ENCODE measurements at regions not wholly inside any gene's neighbourhood (a gene's known extent, or its start where the extent isn't known, plus 50 kb on each side); places are given as distances from the start of the nearest gene placed in this dataset.

DNA sequence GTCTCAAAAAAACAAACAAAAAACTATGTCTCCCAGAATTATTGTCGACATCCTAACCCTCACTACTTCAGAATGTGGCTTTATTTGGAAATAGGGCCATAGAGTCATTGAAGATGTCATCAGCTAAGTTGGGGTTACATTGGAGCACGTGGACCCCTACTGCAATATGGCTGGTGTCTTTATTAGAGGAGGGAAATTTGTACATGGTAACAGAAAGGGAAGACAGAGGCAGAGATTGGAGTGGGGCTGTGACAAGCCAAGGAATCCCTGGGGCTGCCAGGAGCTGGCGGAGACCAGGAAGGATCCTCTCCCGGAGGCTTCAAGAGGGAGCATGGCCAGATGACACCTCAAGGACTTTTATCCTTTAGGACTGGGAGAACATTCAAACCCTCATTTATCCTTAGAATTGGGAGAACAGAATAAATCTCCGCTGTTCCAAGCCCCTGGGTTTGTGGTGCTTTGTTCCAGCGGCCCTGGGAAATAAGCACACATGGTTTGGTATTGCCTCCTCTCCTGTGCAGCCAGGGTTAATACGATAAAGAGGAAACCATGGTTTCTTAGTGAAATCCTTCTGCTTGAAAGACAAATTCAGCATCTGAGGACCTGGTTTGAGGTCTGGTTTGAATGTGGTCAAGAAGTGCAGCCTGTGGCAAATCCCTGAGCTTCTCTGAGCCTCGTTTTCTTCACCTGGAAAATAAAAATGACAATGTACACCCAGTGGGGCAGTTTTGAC, 184.7 kb downstream of the MYCN start:
- Histone ChIP-seq H3K36me3 (ENCODE audit: control insufficient read depth in 4 of 4, insufficient read depth in 4 of 4, low read length in 3 of 4) (no peaks in the 10 kb centered on the region), H3K4me1 (ENCODE audit: control extremely low read depth in 1 of 4, control insufficient read depth in 4 of 4, insufficient read depth in 4 of 4, low read length in 3 of 4) (no peaks in the 10 kb centered on the region), H3K4me3 (ENCODE audit: control insufficient read depth in 1 of 7, extremely low read depth in 1 of 7, insufficient read depth in 4 of 7, low read depth in 2 of 7, low read length in 6 of 7) (no peak overlapping the region), H3K9me3 (ENCODE audit: control extremely low read depth in 1 of 5, control insufficient read depth in 4 of 5, insufficient read depth in 2 of 5, low read depth in 1 of 5, low read length in 4 of 5) (peaks cover 0 to 4% (median 2%) of the 10 kb centered on the region in 5 experiments), H3K27ac (ENCODE audit: insufficient read depth in 1 of 2, low read depth in 1 of 2, low read length in 2 of 2, poor library complexity in 1 of 2, severe bottlenecking in 2 of 2) (no peak overlapping the region), H3K27me3 (replicated peaks in 2 of 5; ENCODE audit: control insufficient read depth in 4 of 5, insufficient read depth in 5 of 5, low read length in 4 of 5) (peaks cover 0 to 2% (median 0%) of the 10 kb centered on the region in 5 experiments)
- 90% methylated on average over 6 of the region's 8 CpGs for WGBS (ENCODE audit: insufficient coverage)
- ChIA-PET POLR2A (no interaction called here), CTCF (no interaction called here)
- DNase-seq, result no peak

DNA sequence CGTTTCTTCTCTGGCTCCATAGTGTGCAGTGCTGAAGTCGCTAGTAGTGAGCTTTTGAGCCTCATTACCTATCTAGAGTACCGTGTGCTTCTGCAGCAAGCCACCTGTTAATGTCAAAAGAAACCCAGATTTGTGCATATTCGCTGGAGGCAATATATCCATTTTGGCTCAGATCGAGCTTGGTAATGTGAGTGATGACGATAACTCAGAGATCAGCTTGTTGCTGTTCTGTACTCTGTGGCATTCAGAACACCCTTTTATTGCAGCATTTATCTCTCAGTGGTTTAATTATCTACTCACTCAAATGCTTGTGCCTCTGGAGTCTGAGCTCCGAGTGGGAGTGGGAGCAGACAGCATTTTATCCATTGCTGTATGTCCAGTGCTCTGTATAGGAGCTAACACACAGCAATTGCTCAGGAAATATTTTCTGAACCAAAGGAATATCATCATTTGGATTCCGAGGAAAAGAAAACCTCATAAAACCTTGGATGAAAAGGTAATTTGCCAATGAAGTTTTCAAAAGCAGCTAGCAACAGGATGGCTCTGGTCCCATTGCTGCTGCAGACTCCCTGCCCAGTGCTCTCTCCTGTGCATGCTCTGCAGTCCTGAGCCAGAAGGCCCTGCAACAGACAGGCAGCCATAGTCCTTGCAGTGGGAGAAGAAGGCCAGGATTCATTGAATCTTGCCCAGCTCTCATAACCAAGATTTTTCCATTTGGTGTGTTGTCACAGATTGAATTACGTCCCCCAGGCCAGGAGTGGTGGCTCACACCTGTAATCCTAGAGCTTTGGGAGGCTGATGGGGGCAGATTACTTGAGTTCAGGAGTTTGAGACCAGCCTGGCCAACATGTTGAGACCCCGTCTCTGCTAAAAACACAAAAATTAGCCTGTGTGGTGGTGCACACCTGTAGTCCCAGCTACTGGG, 183.8 kb downstream of the MYCN start:
- H3K9me3 ChIP-seq (ENCODE audit: control extremely low read depth in 1 of 5, control insufficient read depth in 4 of 5, insufficient read depth in 2 of 5, low read depth in 1 of 5, low read length in 4 of 5), result peaks cover 0 to 4% (median 2%) of the 10 kb centered on the region in 5 experiments
- 98% methylated on average over 10 of the region's 10 CpGs for WGBS (ENCODE audit: insufficient coverage)
- H3K36me3 ChIP-seq (ENCODE audit: control insufficient read depth in 4 of 4, insufficient read depth in 4 of 4, low read length in 3 of 4), result no peaks in the 10 kb centered on the region
- H3K27me3 ChIP-seq (replicated peaks in 2 of 5; ENCODE audit: control insufficient read depth in 4 of 5, insufficient read depth in 5 of 5, low read length in 4 of 5), result peaks cover 0 to 2% (median 0%) of the 10 kb centered on the region in 5 experiments
- no peak overlapping the region for H3K27ac ChIP-seq (ENCODE audit: insufficient read depth in 1 of 2, low read depth in 1 of 2, low read length in 2 of 2, poor library complexity in 1 of 2, severe bottlenecking in 2 of 2)
- CTCF ChIA-PET, result interaction anchor here (0.6 to 1.5 kb wide), 2 partner anchors 38 to 165 kb away, joined by 3 to 4 read pairs; no protein-coding TSS in a partner anchor
- POLR2A ChIA-PET, result no interaction called here
- no peak overlapping the region for H3K4me3 ChIP-seq (ENCODE audit: control insufficient read depth in 1 of 7, extremely low read depth in 1 of 7, insufficient read depth in 4 of 7, low read depth in 2 of 7, low read length in 6 of 7)
- no peaks in the 10 kb centered on the region for H3K4me1 ChIP-seq (ENCODE audit: control extremely low read depth in 1 of 4, control insufficient read depth in 4 of 4, insufficient read depth in 4 of 4, low read length in 3 of 4)
- DNase-seq, result no peak

DNA sequence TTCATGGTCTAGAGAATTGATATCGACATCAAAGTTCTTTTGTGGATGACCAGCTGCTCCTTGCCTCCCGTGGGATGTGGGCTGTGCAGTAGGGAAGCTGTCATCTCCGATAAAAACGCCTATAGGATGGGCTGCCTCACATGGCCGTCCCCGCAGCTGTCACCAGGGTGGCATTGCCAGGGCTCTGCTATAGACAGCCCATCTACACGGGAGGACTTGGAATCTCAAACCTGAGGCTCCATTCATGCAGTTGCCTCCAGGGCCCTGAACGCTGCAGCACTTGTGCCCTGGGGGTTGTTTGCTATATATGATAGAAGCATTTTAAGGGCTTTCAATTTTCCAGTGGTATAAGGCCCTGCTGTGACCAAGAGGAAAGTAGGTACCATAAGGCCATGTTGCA, 183.1 kb downstream of the MYCN start:
- POLR2A ChIA-PET, result no interaction called here
- Histone ChIP-seq H3K27ac (ENCODE audit: insufficient read depth in 1 of 2, low read depth in 1 of 2, low read length in 2 of 2, poor library complexity in 1 of 2, severe bottlenecking in 2 of 2) (no peak overlapping the region), H3K4me3 (ENCODE audit: control insufficient read depth in 1 of 7, extremely low read depth in 1 of 7, insufficient read depth in 4 of 7, low read depth in 2 of 7, low read length in 6 of 7) (no peak overlapping the region), H3K9me3 (ENCODE audit: control extremely low read depth in 1 of 5, control insufficient read depth in 4 of 5, insufficient read depth in 2 of 5, low read depth in 1 of 5, low read length in 4 of 5) (peaks cover 0 to 4% (median 2%) of the 10 kb centered on the region in 5 experiments), H3K27me3 (replicated peaks in 2 of 5; ENCODE audit: control insufficient read depth in 4 of 5, insufficient read depth in 5 of 5, low read length in 4 of 5) (no peaks in the 10 kb centered on the region), H3K36me3 (ENCODE audit: control insufficient read depth in 4 of 4, insufficient read depth in 4 of 4, low read length in 3 of 4) (no peaks in the 10 kb centered on the region), H3K4me1 (ENCODE audit: control extremely low read depth in 1 of 4, control insufficient read depth in 4 of 4, insufficient read depth in 4 of 4, low read length in 3 of 4) (no peaks in the 10 kb centered on the region)
- WGBS (ENCODE audit: insufficient coverage), result 77% methylated on average over 7 of the region's 8 CpGs
- CTCF ChIA-PET, result interaction anchor here (0.6 to 1.5 kb wide), 2 partner anchors 39 to 165 kb away, joined by 3 to 4 read pairs; no protein-coding TSS in a partner anchor
- no peak for DNase-seq

DNA sequence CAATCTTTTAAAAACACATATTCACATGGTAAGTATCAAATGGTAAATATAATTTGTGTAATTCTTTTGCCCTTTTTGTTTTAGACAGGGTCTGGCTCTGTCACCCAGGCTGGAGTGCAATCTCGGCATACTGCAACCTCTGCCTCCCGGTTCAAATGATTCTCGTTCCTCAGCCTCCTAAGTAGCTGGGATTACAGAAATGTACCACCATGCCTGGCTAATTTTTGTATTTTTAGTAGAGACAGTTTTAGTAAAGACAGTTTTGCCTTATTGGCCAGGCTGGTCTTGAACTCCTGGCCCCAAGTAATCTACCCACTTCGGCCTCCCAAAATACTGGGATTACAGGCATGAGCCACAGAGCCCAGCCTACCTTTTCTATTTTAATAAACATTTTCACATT, 182.2 kb downstream of the MYCN start:
- peaks cover 0 to 4% (median 2%) of the 10 kb centered on the region in 5 experiments for H3K9me3 ChIP-seq (ENCODE audit: control extremely low read depth in 1 of 5, control insufficient read depth in 4 of 5, insufficient read depth in 2 of 5, low read depth in 1 of 5, low read length in 4 of 5)
- no peaks in the 10 kb centered on the region for H3K27me3 ChIP-seq (replicated peaks in 2 of 5; ENCODE audit: control insufficient read depth in 4 of 5, insufficient read depth in 5 of 5, low read length in 4 of 5)
- 100% methylated on average over 1 of the region's 4 CpGs for WGBS (ENCODE audit: insufficient coverage)
- POLR2A ChIA-PET, result no interaction called here
- H3K4me1 ChIP-seq (ENCODE audit: control extremely low read depth in 1 of 4, control insufficient read depth in 4 of 4, insufficient read depth in 4 of 4, low read length in 3 of 4), result no peaks in the 10 kb centered on the region
- H3K4me3 ChIP-seq (ENCODE audit: control insufficient read depth in 1 of 7, extremely low read depth in 1 of 7, insufficient read depth in 4 of 7, low read depth in 2 of 7, low read length in 6 of 7), result no peak overlapping the region
- H3K27ac ChIP-seq (ENCODE audit: insufficient read depth in 1 of 2, low read depth in 1 of 2, low read length in 2 of 2, poor library complexity in 1 of 2, severe bottlenecking in 2 of 2), result no peak overlapping the region
- DNase-seq, result no peak
- CTCF ChIA-PET, result no interaction called here
- H3K36me3 ChIP-seq (ENCODE audit: control insufficient read depth in 4 of 4, insufficient read depth in 4 of 4, low read length in 3 of 4), result no peaks in the 10 kb centered on the region

DNA sequence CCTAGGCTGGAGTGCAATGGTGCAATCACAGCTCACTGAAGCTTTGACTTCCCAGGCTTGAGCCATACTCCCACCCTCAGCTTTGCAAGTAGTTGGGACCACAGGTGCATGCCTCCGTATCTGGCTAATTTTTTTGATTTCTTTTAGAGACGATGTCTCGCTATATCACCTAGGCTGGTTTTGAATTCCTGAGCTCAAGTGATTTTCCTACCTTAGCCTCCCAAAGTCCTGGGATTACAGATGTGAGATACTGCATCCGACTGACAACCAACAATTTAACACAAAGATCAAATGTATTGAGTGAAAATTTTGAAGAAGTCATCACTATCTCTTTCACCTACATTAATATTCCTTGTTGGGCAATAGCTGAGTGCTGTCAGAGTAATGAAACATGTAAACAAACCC, 181.6 kb downstream of the MYCN start:
- POLR2A ChIA-PET, result no interaction called here
- DNase-seq, result no peak
- CTCF ChIA-PET, result no interaction called here

DNA sequence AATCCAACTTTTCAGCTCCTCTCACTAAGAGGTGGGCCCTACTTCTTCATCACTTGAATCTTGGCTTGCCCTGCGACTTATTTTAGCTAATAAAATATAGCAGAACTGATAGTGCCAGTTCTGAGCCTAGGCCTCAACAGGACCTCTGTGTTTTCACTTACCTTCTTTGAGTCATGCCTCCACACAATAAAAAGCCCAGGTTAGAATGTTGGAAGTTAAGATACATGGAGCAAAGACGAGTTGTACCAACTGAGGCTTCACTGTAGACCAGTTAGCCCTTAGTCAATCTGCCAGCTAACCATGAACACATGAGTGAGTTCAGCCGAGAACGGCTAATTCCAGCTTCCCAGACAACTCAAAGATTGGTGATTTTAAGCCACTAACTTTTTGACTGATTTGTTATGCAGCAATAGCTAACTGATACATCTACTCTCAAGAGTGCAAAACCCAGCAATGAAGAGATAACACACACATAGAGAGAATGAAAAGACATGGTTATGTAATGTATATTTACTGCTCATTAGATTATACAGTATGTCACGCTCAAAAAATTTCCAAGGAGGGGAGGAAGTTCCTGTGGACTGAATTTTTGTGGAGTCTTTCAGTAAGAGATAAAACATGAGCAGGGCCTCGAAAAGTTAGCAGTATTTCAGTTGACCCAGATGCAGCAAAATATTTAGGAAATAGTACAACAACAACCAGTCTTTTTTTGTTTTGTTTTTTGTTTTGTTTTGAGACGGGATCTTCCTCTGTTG, 181.1 kb downstream of the MYCN start:
- Histone ChIP-seq H3K4me3 (ENCODE audit: control insufficient read depth in 1 of 7, extremely low read depth in 1 of 7, insufficient read depth in 4 of 7, low read depth in 2 of 7, low read length in 6 of 7) (no peak overlapping the region), H3K27me3 (replicated peaks in 2 of 5; ENCODE audit: control insufficient read depth in 4 of 5, insufficient read depth in 5 of 5, low read length in 4 of 5) (no peaks in the 10 kb centered on the region), H3K4me1 (ENCODE audit: control extremely low read depth in 1 of 4, control insufficient read depth in 4 of 4, insufficient read depth in 4 of 4, low read length in 3 of 4) (no peaks in the 10 kb centered on the region), H3K9me3 (ENCODE audit: control extremely low read depth in 1 of 5, control insufficient read depth in 4 of 5, insufficient read depth in 2 of 5, low read depth in 1 of 5, low read length in 4 of 5) (peaks cover 0 to 4% (median 2%) of the 10 kb centered on the region in 5 experiments), H3K36me3 (ENCODE audit: control insufficient read depth in 4 of 4, insufficient read depth in 4 of 4, low read length in 3 of 4) (no peaks in the 10 kb centered on the region), H3K27ac (ENCODE audit: insufficient read depth in 1 of 2, low read depth in 1 of 2, low read length in 2 of 2, poor library complexity in 1 of 2, severe bottlenecking in 2 of 2) (no peak overlapping the region)
- WGBS (ENCODE audit: insufficient coverage), result 80% methylated on average over 2 of the region's 7 CpGs
- POLR2A ChIA-PET, result no interaction called here
- CTCF ChIA-PET, result interaction anchor here (1.1 kb wide), 1 partner anchor 33 kb away, joined by 3 read pairs; no protein-coding TSS in a partner anchor
- DNase-seq, result no peak

More for the DNA sequence above, 181.6 kb downstream of the MYCN start:
- Histone ChIP-seq H3K27ac (ENCODE audit: insufficient read depth in 1 of 2, low read depth in 1 of 2, low read length in 2 of 2, poor library complexity in 1 of 2, severe bottlenecking in 2 of 2) (no peak overlapping the region), H3K27me3 (replicated peaks in 2 of 5; ENCODE audit: control insufficient read depth in 4 of 5, insufficient read depth in 5 of 5, low read length in 4 of 5) (no peaks in the 10 kb centered on the region), H3K36me3 (ENCODE audit: control insufficient read depth in 4 of 4, insufficient read depth in 4 of 4, low read length in 3 of 4) (no peaks in the 10 kb centered on the region), H3K4me1 (ENCODE audit: control extremely low read depth in 1 of 4, control insufficient read depth in 4 of 4, insufficient read depth in 4 of 4, low read length in 3 of 4) (no peaks in the 10 kb centered on the region), H3K4me3 (ENCODE audit: control insufficient read depth in 1 of 7, extremely low read depth in 1 of 7, insufficient read depth in 4 of 7, low read depth in 2 of 7, low read length in 6 of 7) (no peak overlapping the region), H3K9me3 (ENCODE audit: control extremely low read depth in 1 of 5, control insufficient read depth in 4 of 5, insufficient read depth in 2 of 5, low read depth in 1 of 5, low read length in 4 of 5) (peaks cover 0 to 4% (median 2%) of the 10 kb centered on the region in 5 experiments)
- 90% methylated on average over 3 of the region's 4 CpGs for WGBS (ENCODE audit: insufficient coverage)

Measured in common myeloid progenitor, CD34-positive (primary cell).